ENCODE measurements at regions not wholly inside any gene's neighbourhood (a gene's known extent, or its start where the extent isn't known, plus 50 kb on each side); places are given as distances from the start of the nearest gene placed in this dataset.

- ATAC-seq = no peak
- no peak for DNase-seq
- whole genome bisulfite sequencing, 2 donors = 17 to 19% methylated on average over 2 of the region's 2 CpGs
- Histone ChIP-seq H3K27ac (no peak overlapping the region), H3K9me3 (no peaks in the 10 kb centered on the region), H3K4me1 (no peaks in the 10 kb centered on the region), H3K4me3 (no peak overlapping the region), H3K27me3 (no peaks in the 10 kb centered on the region), H3K36me3 (replicated peaks in 1 of 2; ENCODE audit: insufficient read depth in 1 of 2, low read depth in 2 of 2) (no peaks in the 10 kb centered on the region)
- TF ChIP-seq POLR2A (IDR thresholded peaks at IDR 0.05) = no peak
- TF ChIP-seq CTCF (IDR thresholded peaks at IDR 0.05) = no peak
- intact Hi-C loops (cut with DNase I) = no loop called here
Measured at GRCh38 chr13:73169971-73170370, 111.2 kb downstream of the KLF5 start.

GRCh38 chr13:73168953-73169401, 110.2 kb downstream of the KLF5 start:
- DNase-seq (no peak), ATAC-seq (no peak)
- no peak overlapping the region for H3K4me3 ChIP-seq
- H3K36me3 ChIP-seq (replicated peaks in 1 of 2; ENCODE audit: insufficient read depth in 1 of 2, low read depth in 2 of 2) = no peaks in the 10 kb centered on the region
- no peak for TF ChIP-seq POLR2A (IDR thresholded peaks at IDR 0.05)
- no peaks in the 10 kb centered on the region for H3K27me3 ChIP-seq
- H3K9me3 ChIP-seq = no peaks in the 10 kb centered on the region
- intact Hi-C loops (cut with DNase I) = no loop called here
- WGBS, 2 donors = 76 to 85% methylated on average over 8 of the region's 8 CpGs
- no peak overlapping the region for H3K27ac ChIP-seq
- no peaks in the 10 kb centered on the region for H3K4me1 ChIP-seq

GRCh38 chr13:73168226-73168952, 109.6 kb downstream of the KLF5 start:
- TF ChIP-seq POLR2A (IDR thresholded peaks at IDR 0.05) (no peak), CTCF (IDR thresholded peaks at IDR 0.05) (no peak)
- H3K27ac ChIP-seq = no peak overlapping the region
- no peaks in the 10 kb centered on the region for H3K4me1 ChIP-seq
- H3K4me3 ChIP-seq = no peak overlapping the region
- no peaks in the 10 kb centered on the region for H3K36me3 ChIP-seq (replicated peaks in 1 of 2; ENCODE audit: insufficient read depth in 1 of 2, low read depth in 2 of 2)
- H3K9me3 ChIP-seq = no peaks in the 10 kb centered on the region
- no peak for ATAC-seq
- DNase-seq = no peak
- intact Hi-C loops (cut with DNase I) = no loop called here
- WGBS, 2 donors = 41 to 70% methylated on average over 1 of the region's 1 CpG
- no peaks in the 10 kb centered on the region for H3K27me3 ChIP-seq

- H3K27ac ChIP-seq = no peak overlapping the region
- DNase-seq (no peak), ATAC-seq (no peak)
- no peaks in the 10 kb centered on the region for H3K27me3 ChIP-seq
- TF ChIP-seq CTCF (IDR thresholded peaks at IDR 0.05) = no peak
- TF ChIP-seq POLR2A (IDR thresholded peaks at IDR 0.05) = no peak
- no peaks in the 10 kb centered on the region for H3K9me3 ChIP-seq
- no peaks in the 10 kb centered on the region for H3K4me1 ChIP-seq
- 50 to 55% methylated on average over 4 of the region's 4 CpGs for WGBS, 2 donors
- intact Hi-C loops (cut with DNase I) = no loop called here
- H3K36me3 ChIP-seq (replicated peaks in 1 of 2; ENCODE audit: insufficient read depth in 1 of 2, low read depth in 2 of 2) = no peaks in the 10 kb centered on the region
- no peak overlapping the region for H3K4me3 ChIP-seq
Measured at GRCh38 chr13:73167028-73167820, 108.4 kb downstream of the KLF5 start.

- no peak for TF ChIP-seq CTCF (IDR thresholded peaks at IDR 0.05)
- TF ChIP-seq POLR2A (IDR thresholded peaks at IDR 0.05) = no peak
Measured at GRCh38 chr13:73166204-73166603, 107.4 kb downstream of the KLF5 start.

More at GRCh38 chr13:73166204-73166603, 107.4 kb downstream of the KLF5 start:
- no peak overlapping the region for H3K4me3 ChIP-seq
- ATAC-seq (no peak), DNase-seq (no peak)
- H3K9me3 ChIP-seq = no peaks in the 10 kb centered on the region
- no peaks in the 10 kb centered on the region for H3K36me3 ChIP-seq (replicated peaks in 1 of 2; ENCODE audit: insufficient read depth in 1 of 2, low read depth in 2 of 2)
- 79 to 89% methylated on average over 2 of the region's 2 CpGs for WGBS, 2 donors
- H3K27me3 ChIP-seq = no peaks in the 10 kb centered on the region
- H3K27ac ChIP-seq = no peak overlapping the region
- intact Hi-C loops (cut with DNase I) = no loop called here
- no peaks in the 10 kb centered on the region for H3K4me1 ChIP-seq

Data from body of pancreas (tissue), 4 donors.